Body of pancreas (tissue), 4 donors: ENCODE measurements at regions not wholly inside any gene's neighbourhood (a gene's known extent, or its start where the extent isn't known, plus 50 kb on each side); places are given as distances from the start of the nearest gene placed in this dataset.

Source experiments
- POLR2A ChIP-seq, 3 donors: fragments of 450-650 bp; IDR thresholded peaks; one replicate each; pipeline ENCODE4 v1.6.1; 2016; ENCODE audit warnings: antibody characterized with exemption in 3 of 3, mild to moderate bottlenecking in 2 of 3
- TF ChIP-seq, protein P1 (sequence below), 7 experiments: fragments of 450-650 bp in 4 of 7; fragments of 200-600 bp in 3 of 7; sonication (generic) in 3 of 7; IDR thresholded peaks; one replicate each; pipeline ENCODE4 v1.5.1; 2016 to 2019; ENCODE audit warnings: antibody characterized with exemption in 7 of 7

DNA sequence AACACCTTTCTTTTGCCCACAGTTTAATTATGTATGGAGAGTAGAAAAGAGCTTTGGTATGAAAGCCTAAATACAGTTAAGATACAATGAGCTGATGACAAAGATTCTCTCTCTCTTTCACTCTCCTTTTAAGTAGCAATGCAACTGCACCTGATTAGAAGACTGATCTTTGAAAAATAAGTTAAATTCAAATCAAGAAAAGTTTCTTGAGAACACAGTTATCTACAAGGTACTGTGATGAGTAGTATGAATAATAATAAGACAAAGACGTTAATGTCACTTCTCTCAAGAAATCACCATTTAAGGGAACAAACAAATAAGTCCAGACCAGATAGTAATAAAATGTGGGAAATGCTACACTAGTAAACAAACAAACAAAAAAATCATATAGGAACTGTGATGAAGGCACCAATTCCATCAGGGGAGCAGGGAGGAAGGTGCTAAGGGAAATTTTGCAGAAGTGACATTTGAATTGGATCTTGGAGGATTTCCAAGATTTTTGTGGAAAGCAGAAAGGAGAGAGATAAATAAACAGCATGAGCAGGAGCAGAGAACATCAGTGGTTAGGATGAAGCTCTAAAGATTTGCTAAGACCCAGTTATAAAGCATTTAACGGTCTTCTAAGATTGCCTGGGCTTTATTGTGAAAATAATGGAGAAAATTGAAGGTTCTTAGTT, 65.2 kb upstream of the STK38L start:
- TF ChIP-seq, protein P1, sequence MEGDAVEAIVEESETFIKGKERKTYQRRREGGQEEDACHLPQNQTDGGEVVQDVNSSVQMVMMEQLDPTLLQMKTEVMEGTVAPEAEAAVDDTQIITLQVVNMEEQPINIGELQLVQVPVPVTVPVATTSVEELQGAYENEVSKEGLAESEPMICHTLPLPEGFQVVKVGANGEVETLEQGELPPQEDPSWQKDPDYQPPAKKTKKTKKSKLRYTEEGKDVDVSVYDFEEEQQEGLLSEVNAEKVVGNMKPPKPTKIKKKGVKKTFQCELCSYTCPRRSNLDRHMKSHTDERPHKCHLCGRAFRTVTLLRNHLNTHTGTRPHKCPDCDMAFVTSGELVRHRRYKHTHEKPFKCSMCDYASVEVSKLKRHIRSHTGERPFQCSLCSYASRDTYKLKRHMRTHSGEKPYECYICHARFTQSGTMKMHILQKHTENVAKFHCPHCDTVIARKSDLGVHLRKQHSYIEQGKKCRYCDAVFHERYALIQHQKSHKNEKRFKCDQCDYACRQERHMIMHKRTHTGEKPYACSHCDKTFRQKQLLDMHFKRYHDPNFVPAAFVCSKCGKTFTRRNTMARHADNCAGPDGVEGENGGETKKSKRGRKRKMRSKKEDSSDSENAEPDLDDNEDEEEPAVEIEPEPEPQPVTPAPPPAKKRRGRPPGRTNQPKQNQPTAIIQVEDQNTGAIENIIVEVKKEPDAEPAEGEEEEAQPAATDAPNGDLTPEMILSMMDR (IDR thresholded peaks at IDR 0.05) = no peak
- TF ChIP-seq POLR2A (IDR thresholded peaks at IDR 0.05) = no peak
